HG03280 (cell line): ENCODE measurements at regions not wholly inside any gene's neighbourhood (a gene's known extent, or its start where the extent isn't known, plus 50 kb on each side); places are given as distances from the start of the nearest gene placed in this dataset.
"Not testable (repeated sequence)": the region's sequence is repeated elsewhere in the genome, so short reads cannot be mapped to it uniquely, and the experiment has no call there.

Source experiments
- ATAC-seq: cut with Tn5 transposase; IDR thresholded peaks from one replicate; pipeline ENCODE4 v1.9.1; 2021; ENCODE audit warnings: mild to moderate bottlenecking, moderate library complexity; ENCODE audit not compliant: unreplicated experiment

DNA sequence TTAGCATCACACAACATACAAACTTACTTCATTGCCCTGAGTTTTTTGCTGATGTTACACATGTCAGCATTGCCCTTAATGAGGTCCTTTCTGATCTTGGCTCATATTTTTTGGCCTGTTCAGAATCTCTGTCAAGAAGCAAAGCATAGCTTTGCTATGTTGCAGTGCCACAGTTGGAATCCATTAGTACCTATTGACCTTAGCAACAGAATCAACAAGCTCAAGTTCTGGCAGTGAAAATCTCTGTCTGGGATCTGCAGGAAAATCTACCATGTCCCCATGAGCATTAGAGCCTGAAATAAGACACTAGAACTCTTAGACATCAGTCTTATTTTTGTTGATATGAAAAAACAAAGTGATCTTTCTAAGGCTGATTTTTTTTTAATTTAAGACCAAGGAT is 105.6 kb upstream of the FHL2 start:
- ATAC-seq: no peak

DNA sequence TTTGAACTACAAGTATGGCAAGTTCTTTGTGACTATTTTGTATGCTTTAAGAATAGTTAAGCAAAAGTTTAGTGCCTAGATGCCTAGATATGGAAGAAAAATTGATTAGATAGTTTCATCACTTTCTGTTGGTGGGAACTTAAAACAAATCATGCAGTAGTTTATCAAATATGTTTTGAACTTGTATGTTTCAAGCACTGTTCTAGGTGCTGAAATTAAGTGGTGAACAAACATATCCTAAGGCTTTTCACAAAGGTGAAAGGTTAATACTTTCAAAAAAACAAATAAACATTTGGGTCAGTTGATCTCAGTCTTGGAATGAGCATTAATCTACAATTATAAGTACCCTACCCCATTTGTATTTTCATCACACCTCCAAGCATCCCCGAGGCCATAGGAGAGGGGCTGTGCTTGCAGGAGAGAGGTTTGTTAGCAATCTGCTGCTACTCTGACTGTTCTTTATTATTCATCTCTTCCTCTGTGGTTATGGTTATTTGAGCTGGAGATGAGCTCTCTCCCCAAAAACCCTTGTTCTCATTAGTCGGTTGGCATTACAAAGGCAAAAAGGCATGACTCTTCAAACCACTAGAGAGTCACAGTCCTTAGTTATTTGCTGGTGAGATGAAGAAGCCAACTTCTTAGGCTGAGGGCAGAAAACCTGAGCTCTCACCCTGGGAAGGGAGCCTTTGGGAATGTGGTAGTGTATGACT is 103.9 kb upstream of the FHL2 start:
- ATAC-seq: no peak

DNA sequence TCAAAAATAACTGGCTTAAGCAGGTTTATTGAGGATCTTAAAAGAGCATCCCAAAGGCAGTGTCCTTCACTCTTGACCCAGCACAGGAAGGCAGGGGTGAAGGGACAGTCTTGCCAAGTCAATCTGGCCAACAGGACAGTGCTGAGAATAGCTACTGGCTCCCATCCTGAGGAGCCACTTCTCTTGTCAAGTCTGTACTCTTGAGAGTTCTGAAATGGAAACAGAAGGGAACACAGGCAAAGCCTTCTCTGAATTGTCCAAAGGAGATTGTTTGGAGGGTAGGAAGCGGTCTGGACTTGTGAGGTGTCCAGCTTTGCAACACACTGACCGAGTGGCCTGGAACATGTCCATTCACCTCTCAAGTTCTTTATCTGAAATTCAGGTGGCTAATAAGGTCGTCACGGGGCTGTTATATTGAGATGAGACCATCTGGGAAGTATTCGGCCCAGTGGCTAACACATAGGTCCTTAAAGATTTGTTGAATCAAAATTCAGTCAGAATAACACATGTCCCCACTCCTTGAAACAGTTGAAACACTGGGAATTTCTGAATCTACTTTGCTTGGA is 99.5 kb upstream of the FHL2 start:
- no peak for ATAC-seq

- ATAC-seq: no peak
Observed at GRCh38 chr2:105497094-105497493, 98.2 kb upstream of the FHL2 start.

GRCh38 chr2:105496271-105496670 is 97.4 kb upstream of the FHL2 start:
- no peak for ATAC-seq

DNA sequence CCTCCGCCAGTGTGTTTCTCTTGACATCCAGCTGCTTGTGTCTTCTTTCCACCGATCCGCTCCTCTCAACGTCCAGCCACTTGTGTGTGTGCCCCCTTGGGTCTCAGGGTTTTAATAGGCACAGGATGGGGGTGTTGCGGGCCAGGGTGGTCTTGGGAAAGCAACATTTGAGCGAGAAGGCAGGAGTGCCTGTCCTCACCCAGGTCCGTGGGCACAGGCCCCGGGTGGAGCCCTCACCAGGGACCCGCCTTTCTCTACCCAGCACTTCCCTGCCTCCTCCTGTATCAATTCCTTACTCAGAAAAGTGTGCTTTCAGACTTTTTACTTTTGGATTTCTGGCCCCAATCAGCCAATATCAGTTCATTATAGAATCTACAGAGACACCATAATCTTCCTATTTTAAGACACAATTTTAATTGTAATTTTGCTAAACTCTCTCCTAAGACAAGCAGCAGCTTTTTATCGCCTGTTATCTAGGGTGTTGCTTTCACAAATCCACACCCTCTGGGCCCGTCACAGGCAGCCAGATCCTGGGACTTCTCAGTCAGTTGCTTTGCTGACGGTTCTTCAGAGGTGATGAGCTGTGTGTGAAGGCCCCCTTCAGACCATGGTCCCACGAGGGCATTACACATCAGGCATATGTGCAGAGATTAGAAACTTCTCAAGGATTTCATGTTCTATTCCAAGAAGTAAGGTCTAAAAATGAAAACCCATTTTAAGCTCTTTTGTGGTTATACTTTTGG is 96.0 kb upstream of the FHL2 start:
- no peak for ATAC-seq

DNA sequence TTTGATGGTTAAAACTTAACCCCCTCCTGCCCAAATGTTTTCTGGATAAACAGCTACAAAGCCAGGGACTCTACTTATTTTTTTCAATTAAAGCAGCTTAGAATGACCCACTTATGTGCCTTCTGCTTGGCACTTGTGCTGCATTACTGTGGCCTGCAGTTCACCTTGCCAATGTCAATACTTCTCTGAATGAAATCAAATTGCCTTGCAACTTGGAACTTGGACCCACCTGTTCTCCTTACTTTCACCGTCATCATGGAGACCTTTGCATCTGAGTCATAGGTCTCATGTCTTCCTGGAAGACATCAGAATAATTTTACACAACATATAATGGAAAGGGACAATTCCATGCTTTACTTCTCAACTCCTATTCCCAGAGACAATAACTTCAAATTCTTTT is 92.1 kb upstream of the FHL2 start:
- no peak for ATAC-seq

DNA sequence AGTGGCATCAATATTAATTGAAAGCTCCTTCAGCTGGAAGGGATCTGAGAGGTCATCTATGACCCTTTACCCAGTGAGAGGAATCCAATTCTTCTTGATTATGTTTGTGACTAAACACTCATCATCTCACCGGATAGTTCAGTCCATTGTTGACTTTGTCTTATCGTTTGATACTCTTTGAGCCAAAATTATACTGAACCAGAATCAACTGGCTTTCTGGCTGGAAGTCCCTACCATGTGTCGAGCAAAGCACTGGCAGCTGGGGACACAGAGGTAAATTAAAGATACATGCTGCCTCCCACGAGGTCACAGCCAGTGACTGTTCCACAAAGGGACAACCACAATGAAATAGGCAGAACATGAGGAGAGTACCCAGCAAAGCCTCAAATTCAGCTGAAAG is 91.4 kb upstream of the FHL2 start:
- ATAC-seq: no peak

- ATAC-seq: no peak
Observed at GRCh38 chr2:105489168-105489878, 90.5 kb upstream of the FHL2 start.

DNA sequence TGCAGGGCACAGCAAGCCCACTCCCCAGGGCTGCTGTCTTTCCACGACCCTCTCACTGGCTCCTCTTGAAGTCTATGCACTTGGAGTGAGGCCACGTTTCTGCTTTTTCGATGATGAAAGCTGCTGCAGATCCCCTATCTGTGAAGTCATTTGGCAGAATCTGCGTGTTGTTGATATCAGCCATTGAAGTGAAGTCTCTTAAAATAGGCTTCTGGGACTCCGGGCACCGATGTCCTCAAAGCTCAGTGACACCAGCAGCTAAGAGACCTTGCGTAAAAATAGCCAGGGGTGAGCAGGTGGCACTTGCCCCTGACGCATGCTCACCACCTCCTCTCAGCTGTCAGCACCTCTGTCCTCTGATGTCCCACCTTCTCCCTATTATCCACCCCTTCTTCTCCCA is 89.4 kb upstream of the FHL2 start:
- ATAC-seq: no peak

- no peak for ATAC-seq
Observed at GRCh38 chr2:105487142-105488069, 88.6 kb upstream of the FHL2 start.

DNA sequence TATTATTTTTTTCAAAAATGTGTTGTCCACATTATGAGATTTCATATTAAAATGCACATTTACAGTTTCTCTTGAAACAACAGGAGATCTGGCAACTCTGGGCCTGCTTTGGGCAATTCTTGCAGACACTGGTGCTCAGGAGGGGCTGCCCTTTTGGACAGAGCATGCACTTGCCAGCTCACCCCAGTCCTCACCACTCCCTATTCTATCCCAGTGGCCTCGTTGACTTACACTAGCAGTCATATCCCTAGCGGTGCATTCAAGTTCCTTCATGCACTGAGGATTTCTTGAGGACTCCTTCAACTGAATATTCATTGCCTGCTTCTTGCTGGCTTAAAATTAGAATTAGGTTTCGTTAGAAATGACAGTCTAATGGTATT is 87.9 kb upstream of the FHL2 start:
- ATAC-seq: no peak

GRCh38 chr2:105478670-105479069 is 79.8 kb upstream of the FHL2 start:
- ATAC-seq: no peak

DNA sequence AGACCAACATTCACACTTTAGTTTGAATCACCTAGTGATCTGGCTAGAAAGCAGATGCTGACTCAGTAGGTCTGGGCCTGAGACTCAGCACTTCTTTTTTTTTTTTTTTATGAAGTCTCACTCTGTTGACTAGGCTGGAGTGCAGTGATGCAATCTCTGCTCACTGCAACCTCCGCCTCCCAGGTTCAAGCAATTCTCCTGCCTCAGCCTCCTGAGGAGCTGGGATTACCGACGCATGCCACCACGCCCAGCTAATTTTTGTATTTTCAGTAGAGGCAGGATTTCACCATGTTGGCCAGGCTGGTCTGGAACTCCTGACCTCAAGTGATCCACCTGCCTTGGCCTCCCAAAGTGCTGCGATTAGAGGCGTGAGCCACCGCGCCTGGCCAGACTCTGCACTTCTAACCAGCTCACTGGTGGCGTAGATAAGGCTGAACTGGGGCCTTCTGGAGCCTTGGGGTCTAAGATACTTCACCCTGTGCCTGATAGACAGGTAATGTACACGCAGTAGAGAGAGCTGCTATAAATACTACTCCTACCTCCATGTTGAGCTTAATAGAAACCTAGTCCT is 78.3 kb upstream of the FHL2 start:
- not testable (repeated sequence) for ATAC-seq

DNA sequence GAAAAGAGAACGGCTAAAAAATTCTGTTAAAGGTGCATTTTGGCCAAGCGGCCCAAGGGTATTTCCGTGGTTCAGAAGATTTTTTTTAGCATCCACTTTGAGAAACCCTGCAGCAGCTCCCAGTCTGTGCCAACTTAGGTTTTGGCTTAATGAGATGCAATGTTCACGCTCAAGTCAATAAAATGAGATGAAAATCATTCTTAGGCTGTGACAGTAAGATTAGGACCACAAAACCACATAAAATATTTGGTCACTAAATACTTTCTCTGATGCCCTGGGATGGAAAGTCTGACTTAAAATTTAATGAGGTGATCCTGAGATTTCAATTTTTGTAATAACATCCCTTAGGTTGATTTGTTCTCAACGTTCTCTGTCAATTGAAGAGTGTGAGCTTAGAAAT is 74.2 kb upstream of the FHL2 start:
- ATAC-seq: no peak

DNA sequence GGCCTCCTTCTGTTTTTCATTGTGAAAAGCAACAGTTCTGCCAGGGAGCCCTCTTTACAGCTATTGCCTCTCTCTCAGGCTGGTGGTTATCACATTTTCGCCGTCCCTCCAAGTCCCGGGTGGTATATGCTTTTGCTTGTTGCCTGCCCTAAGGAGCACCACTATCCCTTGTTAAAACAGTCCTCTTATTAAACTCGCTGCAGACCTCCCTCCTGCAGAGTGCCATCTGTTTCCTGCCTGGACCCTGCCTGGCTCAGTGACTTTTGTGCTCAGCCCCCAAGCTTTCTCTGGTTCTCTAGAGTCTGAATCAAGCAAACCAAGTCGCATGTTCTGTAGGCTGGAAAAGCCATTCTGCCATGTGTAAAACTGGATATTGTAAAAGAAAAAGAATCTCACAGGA is 72.1 kb upstream of the FHL2 start:
- no peak for ATAC-seq

GRCh38 chr2:105469781-105470180 is 70.9 kb upstream of the FHL2 start:
- ATAC-seq: no peak

- ATAC-seq: no peak
Observed at GRCh38 chr2:105468582-105469042, 69.8 kb upstream of the FHL2 start.

- ATAC-seq: no peak
Observed at GRCh38 chr2:105464325-105464724, 65.5 kb upstream of the FHL2 start.

GRCh38 chr2:105460048-105460732 is 61.3 kb upstream of the FHL2 start:
- no peak for ATAC-seq
